H9 (cell line): ENCODE measurements at regions not wholly inside any gene's neighbourhood (a gene's known extent, or its start where the extent isn't known, plus 50 kb on each side); places are given as distances from the start of the nearest gene placed in this dataset.

Source experiments
- DNase-seq: peaks from one replicate; pipeline ENCODE4 v3.0.0-alpha.2; 2017
- H2AFZ ChIP-seq: one replicate; pipeline ENCODE4 v1.6.1; 2013; ENCODE audit warnings: mild to moderate bottlenecking, low read length, control low read depth, moderate library complexity
- H2AK5ac ChIP-seq: 2 replicates; pipeline ENCODE4 v1.6.1; 2013; ENCODE audit warnings: low read length, control low read depth, mixed read lengths; ENCODE audit not compliant: insufficient read length
- H2BK120ac ChIP-seq: one replicate; pipeline ENCODE4 v1.6.1; 2013; ENCODE audit warnings: low read depth, mild to moderate bottlenecking, low read length, control low read depth, inconsistent platforms; ENCODE audit not compliant: poor library complexity, severe bottlenecking
- H2BK12ac ChIP-seq: 2 replicates; pipeline ENCODE4 v1.6.1; 2013; ENCODE audit warnings: low read length, control low read depth, mixed read lengths, low read depth; ENCODE audit not compliant: insufficient read length
- H2BK15ac ChIP-seq: 2 replicates; pipeline ENCODE4 v1.6.1; 2013; ENCODE audit warnings: low read depth, low read length, control low read depth
- H2BK20ac ChIP-seq: one replicate; pipeline ENCODE4 v1.6.1; 2013; ENCODE audit warnings: low read depth, mild to moderate bottlenecking, low read length, control low read depth, inconsistent platforms; ENCODE audit not compliant: poor library complexity, severe bottlenecking
- H2BK5ac ChIP-seq: 2 replicates; pipeline ENCODE4 v1.6.1; 2013; ENCODE audit warnings: low read length, control low read depth, mixed read lengths; ENCODE audit not compliant: insufficient read length
- H3K14ac ChIP-seq: 2 replicates; pipeline ENCODE4 v1.6.1; 2013; ENCODE audit warnings: low read length, control low read depth; ENCODE audit not compliant: insufficient read depth
- H3K18ac ChIP-seq: 2 replicates; pipeline ENCODE4 v1.6.1; 2013; ENCODE audit warnings: low read depth, mild to moderate bottlenecking, mixed read lengths, low read length, control low read depth; ENCODE audit not compliant: insufficient read length
- H3K23ac ChIP-seq: 2 replicates; pipeline ENCODE4 v1.6.1; 2013; ENCODE audit warnings: low read length, control low read depth, mixed read lengths, low read depth; ENCODE audit not compliant: insufficient read length
- H3K23me2 ChIP-seq: 2 replicates; pipeline ENCODE4 v1.6.1; 2013; ENCODE audit warnings: low read depth, mild to moderate bottlenecking, mixed read lengths, low read length, control low read depth; ENCODE audit not compliant: insufficient read length, poor library complexity, severe bottlenecking
- H3K27ac ChIP-seq: 2 replicates; pipeline ENCODE4 v1.5.1; 2013; ENCODE audit warnings: low read length, control low read depth, mixed read lengths, low read depth; ENCODE audit not compliant: insufficient read length
- H3K27me3 ChIP-seq: 2 replicates; pipeline ENCODE4 v1.6.1; 2013; ENCODE audit warnings: low read length, control low read depth, inconsistent platforms; ENCODE audit not compliant: insufficient read depth
- H3K4ac ChIP-seq: 2 replicates; pipeline ENCODE4 v1.6.1; 2013; ENCODE audit warnings: low read depth, mild to moderate bottlenecking, control low read depth, inconsistent platforms, low read length, moderate library complexity
- H3K4me1 ChIP-seq: 2 replicates; pipeline ENCODE4 v1.6.1; 2013; ENCODE audit warnings: low read length, control low read depth, inconsistent platforms; ENCODE audit not compliant: insufficient read depth
- H3K4me2 ChIP-seq: 2 replicates; pipeline ENCODE4 v1.6.1; 2013; ENCODE audit warnings: low read length, control low read depth, mixed read lengths; ENCODE audit not compliant: insufficient read length, insufficient read depth
- H3K56ac ChIP-seq: 2 replicates; pipeline ENCODE4 v1.6.1; 2013; ENCODE audit warnings: low read depth, mild to moderate bottlenecking, mixed read lengths, low read length, control low read depth; ENCODE audit not compliant: insufficient read length
- H3K79me1 ChIP-seq: 2 replicates; pipeline ENCODE4 v1.6.1; 2013; ENCODE audit warnings: low read depth, mild to moderate bottlenecking, moderate library complexity, low read length, control low read depth, inconsistent platforms; ENCODE audit not compliant: insufficient read depth, poor library complexity, severe bottlenecking
- H3K79me2 ChIP-seq: 2 replicates; pipeline ENCODE4 v1.6.1; 2013; ENCODE audit warnings: low read length, control low read depth, inconsistent platforms; ENCODE audit not compliant: insufficient read depth
- H3K9ac ChIP-seq: 2 replicates; pipeline ENCODE4 v1.6.1; 2013; ENCODE audit warnings: low read length, control low read depth, mixed read lengths; ENCODE audit not compliant: insufficient read length; ENCODE audit errors: extremely low read depth
- H3K9me3 ChIP-seq: one replicate; pipeline ENCODE4 v1.6.1; 2013; ENCODE audit warnings: low read depth, low read length, inconsistent platforms; ENCODE audit not compliant: control insufficient read depth
- H3T11ph ChIP-seq: one replicate; pipeline ENCODE4 v1.6.1; 2013; ENCODE audit warnings: mild to moderate bottlenecking, low read length, control low read depth, inconsistent platforms
- H4K20me1 ChIP-seq: one replicate; pipeline ENCODE4 v1.6.1; 2013; ENCODE audit not compliant: control insufficient read depth, insufficient read length, insufficient read depth
- H4K5ac ChIP-seq: 2 replicates; pipeline ENCODE4 v1.6.1; 2013; ENCODE audit warnings: low read depth, mild to moderate bottlenecking, mixed read lengths, low read length, control low read depth; ENCODE audit not compliant: insufficient read length
- H4K8ac ChIP-seq: replicated peaks from 2 replicates; pipeline ENCODE4 v1.6.1; 2013; ENCODE audit warnings: low read length, control low read depth, mixed read lengths, low read depth; ENCODE audit not compliant: insufficient read length
- H4K91ac ChIP-seq: 2 replicates; pipeline ENCODE4 v1.6.1; 2013; ENCODE audit warnings: low read depth, mild to moderate bottlenecking, moderate library complexity, mixed read lengths, low read length, control low read depth; ENCODE audit not compliant: insufficient read length
- H3K27ac Mint-ChIP-seq, 3 experiments: 2 replicates in 2 of 3; 3 replicates in 1 of 3; pipeline ENCODE4 v1.8.0; 2020 to 2021; ENCODE audit warnings: mixed read lengths in 3 of 3, mild to moderate bottlenecking in 1 of 3, moderate library complexity in 1 of 3
- H3K27me3 Mint-ChIP-seq: 2 replicates; pipeline ENCODE4 v1.8.0; 2021; ENCODE audit warnings: low read depth, mild to moderate bottlenecking, moderate library complexity, mixed read lengths
- H3K36me3 Mint-ChIP-seq, 3 experiments: 2 replicates in 2 of 3; 3 replicates in 1 of 3; pipeline ENCODE4 v1.8.0; 2020 to 2021; ENCODE audit warnings: low read depth in 3 of 3, mixed read lengths in 3 of 3; ENCODE audit not compliant: insufficient read depth in 1 of 3
- H3K4me1 Mint-ChIP-seq, 2 experiments: 2 replicates each; pipeline ENCODE4 v1.8.0; 2020; ENCODE audit warnings: mixed read lengths in 2 of 2
- H3K4me3 Mint-ChIP-seq, 2 experiments: 2 replicates in 1 of 2; 3 replicates in 1 of 2; pipeline ENCODE4 v1.8.0; 2020 to 2021; ENCODE audit warnings: mild to moderate bottlenecking in 2 of 2, mixed read lengths in 2 of 2, moderate library complexity in 1 of 2
- H3K9me3 Mint-ChIP-seq, 2 experiments: 2 replicates in 1 of 2; 3 replicates in 1 of 2; pipeline ENCODE4 v1.8.0; 2020; ENCODE audit warnings: mild to moderate bottlenecking in 2 of 2, mixed read lengths in 2 of 2, moderate library complexity in 1 of 2
- CTCF ChIP-seq: fragments of 200-600 bp; sonication (generic); conservative IDR thresholded peaks from 3 replicates; pipeline ENCODE4 v1.8.0; 2021; ENCODE audit warnings: antibody characterized with exemption, mild to moderate bottlenecking
- WGBS: extraction: QIAGEN DNeasy Blood & Tissue Kit; methylation state at CpG from one replicate; pipeline ENCODE4 v1.1.7; 2013; ENCODE audit warnings: missing lambda C conversion rate, low lambda C conversion rate, mixed read lengths; ENCODE audit not compliant: insufficient read length; ENCODE audit errors: extremely low coverage; 5-methylcytosine and 5-hydroxymethylcytosine counted together

GRCh38 chrX:107324493-107325310 is 118.3 kb downstream of the DNAAF6 start:
- Histone ChIP-seq H2AK5ac (no peak overlapping the region), H3K9ac (no peak overlapping the region), H3K56ac (no peak overlapping the region), H3K23ac (no peak overlapping the region), H3K27ac (no peak overlapping the region), H4K91ac (no peak overlapping the region), H3K4me1 (no peaks in the 10 kb centered on the region; the same call in 1 of the 2 replicates), H2BK5ac (no peak overlapping the region), H2BK120ac (no peak overlapping the region), H3K9me3 (no peaks in the 10 kb centered on the region), H3K23me2 (peaks cover 4% of the 10 kb centered on the region), H2BK20ac (no peak overlapping the region), H3T11ph (no peak overlapping the region), H4K8ac (no peak overlapping the region), H3K4ac (no peak overlapping the region), H3K18ac (no peak overlapping the region), H4K20me1 (no peaks in the 10 kb centered on the region), H3K4me2 (peak overlapping the region; percentile 41), H4K5ac (no peak overlapping the region), H2BK12ac (no peak overlapping the region), H3K14ac (no peak overlapping the region), H3K79me1 (no peaks in the 10 kb centered on the region), H2AFZ (no peak overlapping the region), H2BK15ac (no peak overlapping the region), H3K27me3 (no peaks in the 10 kb centered on the region), H3K79me2 (no peaks in the 10 kb centered on the region)
- Mint-ChIP-seq H3K27ac (no peak overlapping the region), H3K36me3 (no peaks in the 10 kb centered on the region), H3K4me3 (peak overlapping the region; percentile 38 to 57; a peak in 4 of 5 replicates), H3K4me1 (no peaks in the 10 kb centered on the region; a peak in 1 of 4 replicates), H3K9me3 (peaks cover 0 to 31% of the 10 kb centered on the region in 2 experiments; a peak in 2 of 5 replicates), H3K27me3 (peaks cover 3% of the 10 kb centered on the region)
- peak; percentile 53; the same call in 2 of the 3 replicates for TF ChIP-seq CTCF
- peak; percentile 95 for DNase-seq
- WGBS = no CpG with 5 or more reads among the region's 23 CpGs
